Motor neuron (in vitro differentiated cells): ENCODE measurements at regions not wholly inside any gene's neighbourhood (a gene's known extent, or its start where the extent isn't known, plus 50 kb on each side); places are given as distances from the start of the nearest gene placed in this dataset.
"Not testable (repeated sequence)": the region's sequence is repeated elsewhere in the genome, so short reads cannot be mapped to it uniquely, and the experiment has no call there.

ENCODE experiments used
- ATAC-seq, 8 experiments: fragments of 200-7000 bp; cut with Tn5 transposase; replicated peaks in 6 of 8; 2 replicates each; pipeline ENCODE4 v1.8.0; 2021; ENCODE audit warnings: mild to moderate bottlenecking in 8 of 8, moderate library complexity in 8 of 8
- H3K27ac ChIP-seq, 2 donors: fragments of 250-450 bp; sonication (Bioruptor Pico); 2 replicates each; pipeline ENCODE4 v1.9.0; 2021; ENCODE audit warnings: antibody characterized with exemption in 2 of 2, mild to moderate bottlenecking in 2 of 2, moderate library complexity in 1 of 2
- H3K4me1 ChIP-seq, 2 donors: fragments of 250-450 bp; sonication (Bioruptor Pico); replicated peaks in 1 of 2; 2 replicates each; pipeline ENCODE4 v1.6.1; 2021; ENCODE audit warnings: antibody characterized with exemption in 2 of 2, mild to moderate bottlenecking in 2 of 2, moderate library complexity in 1 of 2
- H3K4me3 ChIP-seq, 5 donors: fragments of 250-450 bp; sonication (Bioruptor Pico); 2 replicates each; pipeline ENCODE4 v1.9.0; 2021; ENCODE audit warnings: antibody characterized with exemption in 5 of 5, mild to moderate bottlenecking in 5 of 5, moderate library complexity in 4 of 5
- WGBS, 10 experiments: fragments of 450-650 bp; shearing (Covaris generic); methylation state at CpG; one replicate each; pipeline ENCODE4 v1.0.0; 2022; 5-methylcytosine and 5-hydroxymethylcytosine counted together
- in situ Hi-C, 9 experiments: fragments of 400-800 bp; cut with MboI; loops; one replicate each; pipeline ENCODE4 v1.15.0; 2021; ENCODE audit warnings: low sequenced_read_pairs in 9 of 9, low pct_unique_long_range_greater_than_20kb in 2 of 9; ENCODE audit not compliant: unreplicated experiment in 9 of 9

- peaks cover 0 to 2% of the 10 kb centered on the region in 2 donors for H3K4me1 ChIP-seq
- ATAC-seq: no peak
- H3K4me3 ChIP-seq: no peak overlapping the region
- in situ Hi-C loops: no loop called here
- 0 to 80% (median 40%) methylated on average over 1 of the region's 1 CpG; no CpG with 5 or more reads in 3 of the 10 experiments for WGBS, 10 experiments
- no peak overlapping the region for H3K27ac ChIP-seq
Measured at GRCh38 chr10:8811201-8811600, 756.7 kb downstream of the GATA3 start.

- Histone ChIP-seq H3K4me1 (peaks cover 0 to 14% of the 10 kb centered on the region in 2 donors), H3K27ac (no peak overlapping the region), H3K4me3 (no peak overlapping the region)
- ATAC-seq: no peak
- in situ Hi-C loops: no loop called here
- WGBS, 10 experiments: 0 to 69% (median 31%) methylated on average over 1 to 2 of the region's 2 CpGs; no CpG with 5 or more reads in 6 of the 10 experiments
Measured at GRCh38 chr10:8815969-8816368, 761.5 kb downstream of the GATA3 start.

- WGBS, 10 experiments: 0 to 64% (median 50%) methylated on average over 1 to 2 of the region's 2 CpGs; no CpG with 5 or more reads in 1 of the 10 experiments
- Histone ChIP-seq H3K4me1 (peaks cover 0 to 14% of the 10 kb centered on the region in 2 donors), H3K27ac (no peak overlapping the region), H3K4me3 (no peak overlapping the region)
- ATAC-seq: peak in 5 of 8 experiments; percentile 63 to 98 (median 95)
- in situ Hi-C loops: no loop called here
Measured at GRCh38 chr10:8817299-8817698, 762.8 kb downstream of the GATA3 start.

- no peak overlapping the region for H3K27ac ChIP-seq
- 0 to 100% (median 77%) methylated on average over 1 to 8 of the region's 8 CpGs; no CpG with 5 or more reads in 1 of the 10 experiments for WGBS, 10 experiments
- no peak for ATAC-seq
- no peaks in the 10 kb centered on the region for H3K4me1 ChIP-seq
- in situ Hi-C loops: no loop called here
- H3K4me3 ChIP-seq: no peak overlapping the region
Measured at GRCh38 chr10:8825611-8826010, 771.1 kb downstream of the GATA3 start.

GRCh38 chr10:8829592-8829991, 775.1 kb downstream of the GATA3 start:
- no peak for ATAC-seq
- WGBS, 10 experiments: 0 to 100% (median 70%) methylated on average over 1 to 2 of the region's 2 CpGs; no CpG with 5 or more reads in 3 of the 10 experiments
- in situ Hi-C loops: no loop called here

GRCh38 chr10:8830048-8830447, 775.6 kb downstream of the GATA3 start:
- no peak for ATAC-seq
- H3K4me1 ChIP-seq: no peaks in the 10 kb centered on the region
- in situ Hi-C loops: no loop called here
- no peak overlapping the region for H3K4me3 ChIP-seq
- no peak overlapping the region for H3K27ac ChIP-seq
- WGBS, 10 experiments: 12 to 95% (median 82%) methylated on average over 1 to 3 of the region's 3 CpGs; no CpG with 5 or more reads in 1 of the 10 experiments

More at GRCh38 chr10:8829592-8829991, 775.1 kb downstream of the GATA3 start:
- no peak overlapping the region for H3K27ac ChIP-seq
- no peak overlapping the region for H3K4me3 ChIP-seq
- H3K4me1 ChIP-seq: no peaks in the 10 kb centered on the region

- no peaks in the 10 kb centered on the region for H3K4me1 ChIP-seq
- in situ Hi-C loops: no loop called here
- WGBS, 10 experiments: 0 to 100% (median 45%) methylated on average over 1 of the region's 1 CpG; no CpG with 5 or more reads in 2 of the 10 experiments
- ATAC-seq: no peak
- no peak overlapping the region for H3K4me3 ChIP-seq
- no peak overlapping the region for H3K27ac ChIP-seq
Measured at GRCh38 chr10:8830876-8831275, 776.4 kb downstream of the GATA3 start.

GRCh38 chr10:8835453-8836167, 781.1 kb downstream of the GATA3 start:
- Histone ChIP-seq H3K4me3 (no peak overlapping the region), H3K27ac (no peak overlapping the region), H3K4me1 (no peaks in the 10 kb centered on the region)
- no peak for ATAC-seq
- 0 to 88% (median 64%) methylated on average over 1 to 5 of the region's 5 CpGs for WGBS, 10 experiments
- in situ Hi-C loops: no loop called here

GRCh38 chr10:8840356-8840755, 785.9 kb downstream of the GATA3 start:
- WGBS, 10 experiments: 0 to 92% (median 32%) methylated on average over 1 to 5 of the region's 5 CpGs; no CpG with 5 or more reads in 3 of the 10 experiments
- H3K27ac ChIP-seq: no peak overlapping the region
- no peak for ATAC-seq
- H3K4me1 ChIP-seq: no peaks in the 10 kb centered on the region
- no peak overlapping the region for H3K4me3 ChIP-seq
- in situ Hi-C loops: no loop called here

- no peak for ATAC-seq
- Histone ChIP-seq H3K27ac (no peak overlapping the region), H3K4me1 (no peaks in the 10 kb centered on the region), H3K4me3 (no peak overlapping the region)
- in situ Hi-C loops: no loop called here
Measured at GRCh38 chr10:8844141-8844540, 789.7 kb downstream of the GATA3 start.

GRCh38 chr10:8852546-8852945, 798.1 kb downstream of the GATA3 start:
- no peak for ATAC-seq
- WGBS, 10 experiments: 0 to 66% (median 8%) methylated on average over 1 to 3 of the region's 3 CpGs; no CpG with 5 or more reads in 2 of the 10 experiments

GRCh38 chr10:8853048-8853447, 798.6 kb downstream of the GATA3 start:
- no peaks in the 10 kb centered on the region for H3K4me1 ChIP-seq
- no peak for ATAC-seq
- no peak overlapping the region for H3K27ac ChIP-seq
- in situ Hi-C loops: no loop called here
- 7 to 100% (median 74%) methylated on average over 2 to 6 of the region's 7 CpGs for WGBS, 10 experiments
- no peak overlapping the region for H3K4me3 ChIP-seq

More at GRCh38 chr10:8852546-8852945, 798.1 kb downstream of the GATA3 start:
- Histone ChIP-seq H3K27ac (no peak overlapping the region), H3K4me1 (no peaks in the 10 kb centered on the region), H3K4me3 (no peak overlapping the region)
- in situ Hi-C loops: no loop called here

GRCh38 chr10:8868924-8869323, 814.4 kb downstream of the GATA3 start:
- H3K4me3 ChIP-seq, ATAC-seq, H3K27ac ChIP-seq, in situ Hi-C loops, H3K4me1 ChIP-seq: not testable (repeated sequence)
- WGBS, 10 experiments: no CpG with 5 or more reads among the region's 29 CpGs

GRCh38 chr10:8873310-8873709, 818.8 kb downstream of the GATA3 start:
- in situ Hi-C loops: no loop called here
- 0 to 89% (median 62%) methylated on average over 2 to 3 of the region's 3 CpGs; no CpG with 5 or more reads in 1 of the 10 experiments for WGBS, 10 experiments
- ATAC-seq: no peak
- no peak overlapping the region for H3K27ac ChIP-seq
- H3K4me3 ChIP-seq: no peak overlapping the region
- no peaks in the 10 kb centered on the region for H3K4me1 ChIP-seq
